GM18867 (cell line): ENCODE measurements at regions not wholly inside any gene's neighbourhood (a gene's known extent, or its start where the extent isn't known, plus 50 kb on each side); places are given as distances from the start of the nearest gene placed in this dataset.

Source experiments
- ATAC-seq: cut with Tn5 transposase; IDR thresholded peaks from one replicate; pipeline ENCODE4 v1.9.1; 2021; ENCODE audit warnings: mild to moderate bottlenecking, moderate library complexity; ENCODE audit not compliant: unreplicated experiment

DNA sequence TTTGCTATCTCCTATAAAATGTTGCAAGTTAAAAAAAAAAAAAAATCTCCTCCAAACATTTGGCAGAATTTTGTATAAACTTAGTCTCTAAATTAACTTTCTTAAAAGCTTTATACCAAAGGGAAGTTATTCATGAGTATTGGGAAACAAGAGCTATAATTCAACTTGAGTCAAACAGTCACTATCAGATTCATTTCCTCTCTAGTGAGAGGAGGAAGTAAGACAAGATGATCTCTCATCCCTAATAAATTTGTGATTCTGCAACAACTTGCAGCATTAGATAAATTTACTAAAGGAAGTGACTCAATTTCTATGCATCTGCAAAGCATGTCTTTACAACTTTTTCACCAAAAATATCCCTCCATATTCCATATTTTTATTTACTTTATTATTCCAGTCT, 135.4 kb upstream of the GNPDA2 start:
- no peak for ATAC-seq

DNA sequence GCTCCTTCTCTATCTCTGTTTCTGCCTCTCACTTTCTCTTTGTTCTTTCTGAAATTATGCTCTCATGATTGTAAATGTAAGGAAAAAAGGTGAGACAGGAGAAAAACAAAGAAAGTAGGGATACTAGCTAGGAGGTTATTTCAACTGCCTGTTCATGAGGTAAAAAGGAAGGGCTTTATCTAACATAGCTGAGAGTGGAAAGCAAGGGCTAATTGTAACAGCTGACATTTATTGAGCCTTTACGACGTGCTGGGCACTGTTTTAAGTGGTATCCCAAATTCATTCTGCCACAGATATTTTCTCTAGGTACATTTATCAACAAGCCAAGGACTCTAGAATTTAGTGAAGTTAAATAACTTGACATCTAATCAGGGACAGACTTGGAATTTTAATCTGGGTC, 133.1 kb upstream of the GNPDA2 start:
- ATAC-seq: no peak

DNA sequence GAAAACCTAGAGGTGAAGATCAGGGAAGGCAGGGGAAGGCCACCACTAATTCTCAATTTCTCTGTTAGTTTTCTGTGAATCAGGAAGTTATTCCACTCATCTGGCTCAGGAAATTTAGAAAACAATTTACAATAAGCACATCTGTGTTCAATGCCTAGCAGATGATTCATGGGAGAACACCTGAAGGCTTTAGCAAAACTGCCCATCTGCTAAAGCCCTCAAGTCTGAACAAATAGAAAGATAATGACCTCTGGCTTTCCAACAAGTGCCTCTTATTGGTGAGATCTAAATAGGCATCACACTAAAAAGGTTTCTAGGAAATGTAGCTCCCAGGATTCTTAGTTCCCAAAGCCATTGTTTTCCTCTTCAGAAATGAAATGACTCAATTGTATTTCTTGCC, 122.1 kb upstream of the GNPDA2 start:
- no peak for ATAC-seq

DNA sequence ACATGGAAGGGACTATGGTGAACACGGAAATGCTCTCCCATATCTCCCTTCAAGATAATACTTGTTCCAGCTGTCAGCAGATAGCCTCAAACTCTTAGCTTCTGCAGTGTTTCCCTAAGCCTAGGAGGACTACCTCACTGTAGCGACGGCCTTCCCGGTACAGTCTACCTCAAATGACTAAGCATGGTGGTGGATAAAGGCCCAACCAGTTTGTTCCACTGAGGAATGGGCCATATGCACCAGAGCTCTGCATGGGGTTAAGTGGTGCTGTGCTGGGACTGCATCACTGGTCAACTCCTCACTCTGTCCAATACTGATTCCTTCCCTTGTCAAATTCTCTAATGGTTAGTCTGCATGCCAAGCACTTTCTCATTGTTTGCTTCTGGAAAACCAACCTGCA, 119.6 kb upstream of the GNPDA2 start:
- ATAC-seq: no peak

DNA sequence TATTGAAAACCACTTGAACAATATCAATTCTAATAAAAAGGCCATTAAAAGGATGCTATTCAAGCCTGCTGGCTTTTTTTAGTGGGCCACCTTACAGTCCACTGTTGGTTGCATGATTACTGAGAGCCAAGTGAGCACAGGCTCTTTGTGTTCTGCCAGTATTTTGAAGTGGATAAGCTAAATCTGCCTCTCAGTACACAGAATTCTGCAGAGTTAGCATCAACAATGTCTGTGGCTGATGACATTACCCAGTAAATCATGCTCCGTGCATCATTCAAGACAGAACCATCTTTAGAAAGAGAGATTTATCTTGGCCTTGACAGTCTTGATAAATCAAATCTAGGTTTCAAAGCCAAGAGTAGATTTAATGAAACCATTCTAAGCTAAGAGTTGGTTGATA, 119.0 kb upstream of the GNPDA2 start:
- ATAC-seq: no peak

DNA sequence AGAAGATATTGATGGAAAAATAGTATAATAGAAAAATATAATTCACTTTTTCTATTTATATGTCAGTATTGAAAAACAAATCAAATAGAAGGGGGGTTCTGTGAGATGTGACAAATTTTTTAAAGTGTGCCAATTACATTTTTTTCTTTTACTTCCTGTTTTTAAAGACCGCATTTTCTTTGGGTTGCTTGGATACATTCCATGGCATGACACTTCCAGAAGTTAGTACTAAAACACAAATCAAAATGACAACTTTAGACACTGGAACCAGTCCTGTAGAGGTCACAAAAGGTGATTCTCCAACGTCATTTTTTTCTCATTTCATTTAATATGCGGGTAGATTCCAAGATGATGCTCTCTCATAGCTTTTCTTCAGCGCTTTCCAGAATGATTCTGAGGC, 116.2 kb upstream of the GNPDA2 start:
- ATAC-seq: no peak

DNA sequence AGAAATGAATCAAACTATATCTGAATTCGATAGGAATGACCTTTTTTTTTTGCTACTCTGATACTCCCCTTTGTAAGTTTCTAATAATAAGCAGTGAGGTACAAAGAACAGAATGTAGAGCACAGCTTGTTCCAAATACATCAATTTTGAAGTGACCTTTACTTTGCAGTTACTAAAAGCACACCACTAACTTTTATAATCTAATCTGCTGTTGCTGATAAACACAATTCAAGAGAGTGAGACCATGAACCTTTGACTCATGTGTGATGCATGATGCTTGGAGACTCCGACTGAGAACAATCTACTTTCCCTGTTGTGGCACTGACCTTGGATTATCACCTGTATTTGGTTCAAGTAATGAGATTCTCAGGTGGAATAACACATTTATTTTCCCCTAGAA, 91.6 kb upstream of the GNPDA2 start:
- ATAC-seq: no peak

DNA sequence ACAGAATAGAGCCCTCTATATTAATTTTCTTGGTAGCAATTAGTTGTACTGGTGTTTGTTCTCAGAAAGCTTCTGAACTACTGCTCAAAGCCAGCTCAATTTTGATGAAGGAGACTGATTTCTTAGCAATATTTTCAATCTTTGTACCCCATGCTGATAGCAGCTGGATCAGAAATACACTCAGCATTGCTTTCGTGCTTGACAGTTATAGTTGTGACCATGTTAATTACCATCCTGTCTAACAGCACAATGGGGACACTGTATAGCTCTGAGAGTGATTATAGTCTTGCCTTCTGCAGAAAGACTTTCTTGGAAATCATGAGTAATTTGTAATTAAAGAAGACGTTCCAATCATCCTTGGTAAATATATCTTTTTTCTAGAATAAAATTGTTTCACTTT, 79.7 kb upstream of the GNPDA2 start:
- no peak for ATAC-seq

DNA sequence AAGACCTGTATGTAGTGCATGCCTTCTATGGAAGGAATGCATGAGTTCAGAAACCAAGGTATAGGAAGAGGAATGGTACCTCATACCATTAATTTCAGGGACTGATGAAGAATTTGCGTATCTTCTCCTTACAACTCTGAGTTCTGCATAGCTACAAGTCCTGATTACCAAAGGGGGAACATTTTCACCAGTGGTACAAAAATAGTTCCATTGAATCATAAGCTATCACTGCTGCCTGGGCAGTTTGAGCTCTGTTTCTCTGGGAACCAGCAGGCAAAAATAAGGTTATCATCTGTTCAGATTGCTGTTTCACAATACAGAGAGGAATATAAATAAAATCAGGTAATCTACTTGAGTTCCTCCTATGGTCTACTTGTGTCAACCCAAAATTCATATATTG, 77.9 kb upstream of the GNPDA2 start:
- no peak for ATAC-seq

DNA sequence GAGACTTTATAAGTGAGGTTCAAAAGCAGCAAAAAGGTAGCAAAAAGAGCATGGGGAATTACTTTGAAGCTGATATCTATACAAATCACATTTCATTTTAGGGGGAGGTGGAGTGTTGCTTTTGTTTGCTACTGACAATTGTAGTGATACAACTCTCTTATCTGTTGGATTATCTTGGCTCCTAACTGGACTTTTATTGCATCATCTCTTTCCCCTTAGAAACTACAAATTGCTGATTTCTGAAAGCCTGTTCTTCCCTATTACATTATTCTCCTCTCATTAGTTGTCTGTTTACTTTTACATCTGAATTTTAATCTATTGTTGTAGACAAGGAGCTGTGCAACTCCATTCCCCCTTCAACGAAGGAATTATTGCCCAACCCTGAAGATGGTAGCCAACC, 75.0 kb upstream of the GNPDA2 start:
- ATAC-seq: no peak

DNA sequence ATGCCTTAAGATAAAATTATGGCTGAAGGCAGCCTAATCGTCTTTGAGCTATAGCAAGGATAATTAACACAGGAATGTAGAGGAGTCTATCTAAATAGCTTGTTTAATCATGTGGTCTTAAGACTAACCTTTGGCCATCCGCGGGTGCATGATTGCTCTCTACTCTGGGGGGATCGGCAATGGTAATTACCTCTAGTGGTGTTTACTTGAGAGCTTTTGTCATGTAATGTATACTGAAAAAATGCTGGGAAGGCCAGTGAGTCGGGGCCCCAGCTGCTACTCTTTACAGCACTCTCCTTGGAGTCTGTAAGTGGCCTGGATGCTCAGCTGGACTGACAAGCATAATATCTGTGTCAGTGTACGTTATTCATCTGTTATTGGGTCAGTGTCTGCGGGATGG, 65.5 kb upstream of the GNPDA2 start:
- no peak for ATAC-seq

DNA sequence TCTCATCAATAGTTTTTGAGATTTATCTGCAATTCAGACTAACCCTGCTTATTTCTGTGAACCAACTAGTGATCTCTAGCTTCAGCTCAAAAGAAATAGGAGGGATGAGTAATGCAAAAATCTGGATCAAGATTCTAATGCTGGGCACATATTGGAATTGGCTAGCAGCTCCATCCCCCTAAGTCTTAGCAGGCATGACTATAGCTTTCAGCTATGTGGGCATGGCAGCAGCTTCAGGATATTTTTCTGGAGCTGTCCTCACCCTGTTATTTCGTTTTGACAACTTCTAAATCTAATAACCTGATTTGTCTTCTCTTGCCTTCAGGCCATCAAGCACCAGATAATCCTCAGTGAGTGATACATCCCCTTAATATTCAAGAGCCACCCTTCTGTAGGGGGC, 50.8 kb upstream of the GNPDA2 start:
- no peak for ATAC-seq
